ENCODE measurements at regions not wholly inside any gene's neighbourhood (a gene's known extent, or its start where the extent isn't known, plus 50 kb on each side); places are given as distances from the start of the nearest gene placed in this dataset.

GRCh38 chr1:232899839-232900238, 50.6 kb upstream of the NTPCR start:
- no peak for TF ChIP-seq CHD2 (IDR thresholded peaks at IDR 0.05; ENCODE audit: low read length, partially characterized antibody)
- no peak for TF ChIP-seq POLR2AphosphoS5 (IDR thresholded peaks at IDR 0.05; ENCODE audit: low read depth, low read length)
- no peak for TF ChIP-seq MAX (IDR thresholded peaks at IDR 0.05; ENCODE audit: low read depth)
- no peak for TF ChIP-seq CTCF (IDR thresholded peaks at IDR 0.05)
- no peak for TF ChIP-seq FOSL2 (IDR thresholded peaks at IDR 0.05; ENCODE audit: borderline replicate concordance, low read depth)
- no peak for TF ChIP-seq USF2 (IDR thresholded peaks at IDR 0.05; ENCODE audit: borderline replicate concordance, low read depth, low read length)
- no peak for TF ChIP-seq FOXM1 (IDR thresholded peaks at IDR 0.05; ENCODE audit: low read depth)
- no peak for TF ChIP-seq USF1 (IDR thresholded peaks at IDR 0.05; ENCODE audit: borderline replicate concordance, low read depth)
- no peak for TF ChIP-seq REST (IDR thresholded peaks at IDR 0.05; ENCODE audit: low read depth, low read length)
- no peak for TF ChIP-seq EP300 (IDR thresholded peaks at IDR 0.05; ENCODE audit: borderline replicate concordance in 1 of 2, low read depth in 1 of 2, low read length in 1 of 2)
- no peak for TF ChIP-seq NRF1 (IDR thresholded peaks at IDR 0.05; ENCODE audit: low read depth, low read length)
- TF ChIP-seq RAD21 (IDR thresholded peaks at IDR 0.05; ENCODE audit: low read length): no peak
- TF ChIP-seq RXRA (IDR thresholded peaks at IDR 0.05; ENCODE audit: borderline replicate concordance, low read depth): no peak

All from SK-N-SH (cell line).